ENCODE measurements at regions not wholly inside any gene's neighbourhood (a gene's known extent, or its start where the extent isn't known, plus 50 kb on each side); places are given as distances from the start of the nearest gene placed in this dataset.
"Not testable (repeated sequence)": the region's sequence is repeated elsewhere in the genome, so short reads cannot be mapped to it uniquely, and the experiment has no call there.

GRCh38 chr3:106075731-106076130 is 206.9 kb upstream of the CBLB start:
- H3K9me3 Mint-ChIP-seq (ENCODE audit: low read depth); H3K4me1 Mint-ChIP-seq; ATAC-seq; H3K36me3 Mint-ChIP-seq (ENCODE audit: low read depth); POLR2A ChIA-PET; CTCF ChIA-PET; H3K27ac Mint-ChIP-seq; intact Hi-C loops (cut with DNase I, micrococcal nuclease); H3K4me3 Mint-ChIP-seq; DNase-seq; H3K27me3 Mint-ChIP-seq: not testable (repeated sequence)

DNA sequence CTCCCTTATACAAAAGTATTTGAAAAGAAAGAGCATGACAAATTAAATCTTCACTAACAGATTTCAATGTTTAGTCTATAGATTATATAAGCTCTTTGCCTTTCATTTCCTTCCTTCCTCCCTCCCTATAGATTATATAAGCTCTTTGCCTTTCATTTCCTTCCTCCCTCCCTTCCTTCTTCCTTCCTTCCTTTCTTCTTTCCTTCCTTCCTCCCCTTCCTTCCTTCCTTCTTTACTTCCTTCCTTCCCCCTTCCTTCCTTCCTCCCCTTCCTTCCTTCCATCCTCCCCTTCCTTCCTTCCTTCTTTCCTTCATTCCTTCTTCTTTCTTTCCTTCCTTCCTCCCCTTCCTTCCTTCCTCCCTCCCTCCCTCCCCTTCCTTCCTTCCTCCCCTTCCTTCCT is 209.8 kb upstream of the CBLB start:
- no peaks in the 10 kb centered on the region for H3K4me1 Mint-ChIP-seq
- ChIA-PET CTCF (no interaction called here), POLR2A (no interaction called here)
- H3K9me3 Mint-ChIP-seq (ENCODE audit: low read depth) = peaks cover 2% of the 10 kb centered on the region
- H3K27ac Mint-ChIP-seq = no peak overlapping the region
- ATAC-seq (no peak), DNase-seq (no peak)
- H3K4me3 Mint-ChIP-seq = no peak overlapping the region
- intact Hi-C loops (cut with DNase I, micrococcal nuclease) = no loop called here
- no peaks in the 10 kb centered on the region for H3K27me3 Mint-ChIP-seq
- H3K36me3 Mint-ChIP-seq (ENCODE audit: low read depth) = no peaks in the 10 kb centered on the region

DNA sequence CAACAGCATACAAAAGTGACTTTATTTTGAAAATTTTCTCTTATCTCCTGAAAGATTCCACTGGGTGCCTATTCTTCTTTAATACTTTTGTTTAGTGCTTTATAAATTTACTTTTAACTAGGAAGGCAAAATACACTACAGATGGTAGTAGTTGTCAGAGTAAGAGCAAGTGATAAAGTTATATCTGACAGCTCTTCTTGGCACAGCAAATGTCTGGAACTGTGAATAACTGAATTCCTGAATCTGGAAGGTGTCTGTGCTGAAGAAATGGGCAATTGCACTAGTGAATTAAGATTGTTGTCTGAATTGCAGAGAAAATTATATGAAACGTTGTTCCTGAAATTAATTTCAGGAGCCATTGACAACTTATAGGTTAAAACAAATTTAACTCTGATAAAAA is 213.8 kb upstream of the CBLB start:
- no peak overlapping the region for H3K4me3 Mint-ChIP-seq
- ATAC-seq (no peak), DNase-seq (no peak)
- peaks cover 4% of the 10 kb centered on the region for H3K9me3 Mint-ChIP-seq (ENCODE audit: low read depth)
- CTCF ChIA-PET = no interaction called here
- H3K27me3 Mint-ChIP-seq = no peaks in the 10 kb centered on the region
- no peaks in the 10 kb centered on the region for H3K4me1 Mint-ChIP-seq
- no peaks in the 10 kb centered on the region for H3K36me3 Mint-ChIP-seq (ENCODE audit: low read depth)
- intact Hi-C loops (cut with DNase I, micrococcal nuclease) = no loop called here
- POLR2A ChIA-PET = no interaction called here
- H3K27ac Mint-ChIP-seq = no peak overlapping the region

DNA sequence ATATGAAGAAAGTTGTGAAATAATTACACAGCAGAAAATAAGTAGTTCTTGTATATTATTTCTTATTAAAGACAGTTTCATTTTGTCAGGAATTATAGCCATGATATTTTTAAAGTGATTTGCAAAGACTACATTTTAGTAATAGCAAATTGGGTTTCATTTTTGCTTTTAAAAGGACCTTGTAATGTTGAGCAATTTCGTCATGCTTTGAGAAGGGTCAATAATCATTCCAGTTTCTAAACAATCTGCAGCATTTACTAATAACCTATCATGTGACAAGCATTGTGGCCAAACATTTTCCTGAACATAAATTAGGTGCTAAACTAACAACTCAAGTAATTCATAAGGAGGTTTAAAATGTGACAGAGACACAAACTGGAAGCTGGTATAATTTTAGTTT is 214.4 kb upstream of the CBLB start:
- POLR2A ChIA-PET = no interaction called here
- Mint-ChIP-seq H3K27me3 (no peaks in the 10 kb centered on the region), H3K27ac (no peak overlapping the region), H3K36me3 (ENCODE audit: low read depth) (no peaks in the 10 kb centered on the region), H3K9me3 (ENCODE audit: low read depth) (peaks cover 4% of the 10 kb centered on the region), H3K4me1 (no peaks in the 10 kb centered on the region), H3K4me3 (no peak overlapping the region)
- intact Hi-C loops (cut with DNase I, micrococcal nuclease) = no loop called here
- ATAC-seq = no peak
- DNase-seq = no peak
- CTCF ChIA-PET = no interaction called here

DNA sequence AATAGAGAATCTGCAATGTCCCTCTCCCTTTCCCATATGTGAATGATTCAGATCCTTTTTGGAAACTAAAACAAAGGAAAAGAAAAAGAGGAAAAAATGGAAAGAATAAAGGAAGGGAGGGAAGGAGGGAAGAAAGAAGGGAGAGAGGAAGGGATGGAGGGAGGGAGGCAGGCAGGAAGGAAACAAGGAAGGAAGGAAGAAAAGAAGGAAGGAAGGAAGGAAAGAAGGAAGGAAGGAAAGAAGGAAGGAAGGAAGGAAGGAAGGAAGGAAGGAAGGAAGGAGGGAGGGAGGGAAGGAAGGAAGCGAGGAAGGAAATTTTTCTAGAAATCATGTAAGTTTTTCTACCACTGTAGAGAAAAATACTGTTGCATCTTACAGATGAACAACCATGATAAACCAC is 215.0 kb upstream of the CBLB start:
- no peak overlapping the region for H3K4me3 Mint-ChIP-seq
- intact Hi-C loops (cut with DNase I, micrococcal nuclease) = no loop called here
- ATAC-seq (no peak), DNase-seq (no peak)
- ChIA-PET POLR2A (no interaction called here), CTCF (no interaction called here)
- H3K27me3 Mint-ChIP-seq = no peaks in the 10 kb centered on the region
- H3K27ac Mint-ChIP-seq = no peak overlapping the region
- peaks cover 4% of the 10 kb centered on the region for H3K9me3 Mint-ChIP-seq (ENCODE audit: low read depth)
- no peaks in the 10 kb centered on the region for H3K4me1 Mint-ChIP-seq
- no peaks in the 10 kb centered on the region for H3K36me3 Mint-ChIP-seq (ENCODE audit: low read depth)

DNA sequence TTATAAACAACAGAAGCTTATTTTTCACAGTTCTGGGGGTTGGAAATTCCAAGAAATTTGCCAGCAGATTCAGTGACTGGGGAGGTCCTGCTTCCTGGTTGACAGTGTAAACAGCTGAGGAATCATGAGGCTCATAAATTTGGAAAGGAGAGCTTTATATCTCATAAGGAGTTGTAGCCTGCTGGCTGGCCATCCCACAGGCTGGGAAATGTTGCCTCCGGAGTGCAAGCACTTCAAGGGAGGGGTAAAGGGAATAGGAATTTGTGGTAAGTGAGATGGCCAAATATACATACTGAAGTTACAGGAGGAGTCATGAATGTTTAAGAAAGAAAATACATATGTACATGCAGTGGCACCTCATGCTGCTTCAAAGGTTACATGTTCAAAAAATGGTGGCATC is 217.2 kb upstream of the CBLB start:
- no peaks in the 10 kb centered on the region for H3K36me3 Mint-ChIP-seq (ENCODE audit: low read depth)
- DNase-seq (no peak), ATAC-seq (no peak)
- ChIA-PET POLR2A (no interaction called here), CTCF (interaction anchor here (0.5 kb wide), 1 partner anchor 102 kb away, joined by 3 read pairs; no protein-coding TSS in a partner anchor)
- intact Hi-C loops (cut with DNase I, micrococcal nuclease) = no loop called here
- H3K27ac Mint-ChIP-seq = no peak overlapping the region
- no peaks in the 10 kb centered on the region for H3K27me3 Mint-ChIP-seq
- peaks cover 4% of the 10 kb centered on the region for H3K9me3 Mint-ChIP-seq (ENCODE audit: low read depth)
- H3K4me3 Mint-ChIP-seq = no peak overlapping the region
- no peaks in the 10 kb centered on the region for H3K4me1 Mint-ChIP-seq

GRCh38 chr3:106086636-106087035 is 217.8 kb upstream of the CBLB start:
- peaks cover 4% of the 10 kb centered on the region for H3K9me3 Mint-ChIP-seq (ENCODE audit: low read depth)
- H3K27me3 Mint-ChIP-seq = no peaks in the 10 kb centered on the region
- ATAC-seq = no peak
- ChIA-PET CTCF (interaction anchor here (0.5 kb wide), 1 partner anchor 103 kb away, joined by 3 read pairs; no protein-coding TSS in a partner anchor), POLR2A (no interaction called here)
- DNase-seq = no peak
- H3K4me1 Mint-ChIP-seq = no peaks in the 10 kb centered on the region
- no peak overlapping the region for H3K4me3 Mint-ChIP-seq
- H3K36me3 Mint-ChIP-seq (ENCODE audit: low read depth) = no peaks in the 10 kb centered on the region
- H3K27ac Mint-ChIP-seq = peak overlapping the region; percentile 21
- intact Hi-C loops (cut with DNase I, micrococcal nuclease) = no loop called here

GRCh38 chr3:106088304-106088703 is 219.5 kb upstream of the CBLB start:
- Mint-ChIP-seq H3K27ac (no peak overlapping the region), H3K4me3 (no peak overlapping the region), H3K27me3 (no peaks in the 10 kb centered on the region), H3K4me1 (peaks cover 1% of the 10 kb centered on the region), H3K36me3 (ENCODE audit: low read depth) (no peaks in the 10 kb centered on the region), H3K9me3 (ENCODE audit: low read depth) (peaks cover 4% of the 10 kb centered on the region)
- CTCF ChIA-PET = no interaction called here
- ATAC-seq = no peak
- intact Hi-C loops (cut with DNase I, micrococcal nuclease) = no loop called here
- no peak for DNase-seq
- POLR2A ChIA-PET = interaction anchor here (0.6 kb wide), 1 partner anchor 17 kb away, joined by 3 read pairs; no protein-coding TSS in a partner anchor

DNA sequence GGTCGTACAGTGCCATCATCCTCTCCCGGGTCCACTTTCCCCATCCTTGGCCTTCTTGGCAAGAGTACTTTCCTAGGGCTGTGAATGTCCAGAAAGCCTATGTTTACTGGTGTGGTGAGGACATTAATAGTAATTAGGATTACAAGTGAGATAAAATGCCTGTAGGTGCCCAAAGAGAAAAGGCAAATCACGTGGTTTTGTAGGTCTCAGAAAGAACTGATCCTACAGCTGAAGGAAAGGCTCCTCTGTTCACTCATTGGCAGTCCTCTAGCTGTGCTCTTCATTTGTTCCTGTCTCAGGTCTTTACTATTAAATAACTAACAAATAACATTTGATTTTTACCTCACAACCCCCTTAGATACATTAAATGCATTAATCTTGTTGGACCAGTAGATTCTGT is 220.1 kb upstream of the CBLB start:
- Mint-ChIP-seq H3K9me3 (ENCODE audit: low read depth) (peaks cover 4% of the 10 kb centered on the region), H3K27me3 (no peaks in the 10 kb centered on the region), H3K4me1 (peaks cover 2% of the 10 kb centered on the region), H3K27ac (no peak overlapping the region), H3K4me3 (no peak overlapping the region), H3K36me3 (ENCODE audit: low read depth) (no peaks in the 10 kb centered on the region)
- intact Hi-C loops (cut with DNase I, micrococcal nuclease) = no loop called here
- ChIA-PET POLR2A (interaction anchor here (0.6 kb wide), 1 partner anchor 17 kb away, joined by 3 read pairs; no protein-coding TSS in a partner anchor), CTCF (no interaction called here)
- no peak for DNase-seq
- no peak for ATAC-seq

DNA sequence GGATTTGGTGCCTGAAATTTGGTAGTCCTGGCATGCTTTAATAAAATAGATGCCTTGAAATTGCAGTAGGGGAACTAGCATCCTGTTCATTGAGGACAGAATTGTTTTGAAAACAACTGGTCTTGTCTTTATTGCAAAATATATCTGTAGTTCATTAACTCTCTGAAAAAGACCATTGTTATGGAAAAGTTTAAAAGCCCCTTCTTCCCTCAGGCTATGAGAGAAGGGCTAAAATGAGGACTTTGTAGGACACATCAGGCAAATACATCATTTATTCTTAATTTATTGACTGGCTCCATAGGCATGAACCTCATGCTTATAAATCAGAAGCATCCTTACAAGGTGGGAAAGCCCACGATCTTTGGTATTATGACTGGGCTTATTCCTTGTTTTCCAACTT is 221.0 kb upstream of the CBLB start:
- Mint-ChIP-seq H3K9me3 (ENCODE audit: low read depth) (peaks cover 4% of the 10 kb centered on the region), H3K27me3 (no peaks in the 10 kb centered on the region), H3K4me3 (no peak overlapping the region), H3K4me1 (peaks cover 2% of the 10 kb centered on the region), H3K36me3 (ENCODE audit: low read depth) (no peaks in the 10 kb centered on the region), H3K27ac (no peak overlapping the region)
- ChIA-PET CTCF (no interaction called here), POLR2A (no interaction called here)
- no peak for DNase-seq
- intact Hi-C loops (cut with DNase I, micrococcal nuclease) = no loop called here
- ATAC-seq = no peak

GRCh38 chr3:106092792-106093191 is 224.0 kb upstream of the CBLB start:
- Mint-ChIP-seq H3K9me3 (ENCODE audit: low read depth) (no peaks in the 10 kb centered on the region), H3K36me3 (ENCODE audit: low read depth) (no peaks in the 10 kb centered on the region), H3K27me3 (no peaks in the 10 kb centered on the region), H3K27ac (no peak overlapping the region), H3K4me3 (no peak overlapping the region), H3K4me1 (peaks cover 2% of the 10 kb centered on the region)
- POLR2A ChIA-PET = no interaction called here
- ATAC-seq = peak; percentile 84
- intact Hi-C loops (cut with DNase I, micrococcal nuclease) = no loop called here
- DNase-seq = peak; percentile 27
- CTCF ChIA-PET = interaction anchor here (0.9 kb wide), 1 partner anchor 27 kb away, joined by 3 read pairs; no protein-coding TSS in a partner anchor

DNA sequence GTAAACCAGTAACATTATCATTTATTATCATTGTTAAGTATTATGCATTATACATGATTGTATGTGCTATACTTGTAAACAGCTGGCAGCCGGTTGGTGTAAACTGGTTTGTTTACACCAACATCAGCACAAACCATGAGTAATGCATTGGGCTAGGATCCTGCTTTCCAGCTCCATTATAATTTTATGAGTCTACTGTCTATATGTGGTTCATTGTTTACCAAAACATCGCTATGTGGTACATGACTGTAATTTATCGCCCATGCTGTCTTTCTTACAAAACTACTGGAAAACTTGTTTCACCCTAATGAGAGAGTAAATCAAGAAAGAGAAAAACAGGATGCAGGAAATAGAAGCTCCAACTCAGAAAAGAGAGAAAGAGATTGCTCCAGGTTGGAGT is 224.8 kb upstream of the CBLB start:
- no peak for ATAC-seq
- H3K36me3 Mint-ChIP-seq (ENCODE audit: low read depth) = no peaks in the 10 kb centered on the region
- ChIA-PET POLR2A (interaction anchor here (0.6 kb wide), 1 partner anchor 330 kb away, joined by 4 read pairs; no protein-coding TSS in a partner anchor), CTCF (no interaction called here)
- intact Hi-C loops (cut with DNase I, micrococcal nuclease) = no loop called here
- H3K4me1 Mint-ChIP-seq = peaks cover 7% of the 10 kb centered on the region
- H3K4me3 Mint-ChIP-seq = no peak overlapping the region
- H3K27ac Mint-ChIP-seq = no peak overlapping the region
- no peak for DNase-seq
- no peaks in the 10 kb centered on the region for H3K27me3 Mint-ChIP-seq
- H3K9me3 Mint-ChIP-seq (ENCODE audit: low read depth) = no peaks in the 10 kb centered on the region
